Neural progenitor cell (in vitro differentiated cells): ENCODE measurements at regions not wholly inside any gene's neighbourhood (a gene's known extent, or its start where the extent isn't known, plus 50 kb on each side); places are given as distances from the start of the nearest gene placed in this dataset.

Experiments used
- CTCF ChIP-seq: fragments of 200-600 bp; sonication (generic); IDR thresholded peaks from 2 replicates; pipeline ENCODE4 v1.5.1; 2017; ENCODE audit warnings: antibody characterized with exemption, mild to moderate bottlenecking
- EZH2 ChIP-seq: fragments of 200-600 bp; sonication (generic); IDR thresholded peaks from 2 replicates; pipeline ENCODE4 v1.6.1; 2017; ENCODE audit warnings: antibody characterized with exemption, mild to moderate bottlenecking, moderate library complexity
- EZH2phosphoT487 ChIP-seq: fragments of 200-600 bp; sonication (generic); IDR thresholded peaks from 2 replicates; pipeline ENCODE4 v1.6.1; 2017; ENCODE audit warnings: antibody characterized with exemption

- TF ChIP-seq CTCF (no peak), EZH2 (no peak), EZH2phosphoT487 (no peak)
These were observed 440.9 kb downstream of the CNTN6 start for GRCh38 chr3:1533763-1534162.
